ENCODE measurements at regions not wholly inside any gene's neighbourhood (a gene's known extent, or its start where the extent isn't known, plus 50 kb on each side); places are given as distances from the start of the nearest gene placed in this dataset.

GRCh38 chr9:118177241-118177640, 473.0 kb downstream of the TLR4 start:
- TF ChIP-seq ZNF462 (CRISPR knock-in tag; IDR thresholded peaks at IDR 0.05) (no peak), EZH2phosphoT487 (IDR thresholded peaks at IDR 0.05; ENCODE audit: unreplicated experiment) (no peak), CTCF (conservative IDR thresholded peaks at IDR 0.05; ENCODE audit: low read depth in 2 of 2) (no peak), EZH2 (IDR thresholded peaks at IDR 0.05; ENCODE audit: low read depth, unreplicated experiment) (no peak), POLR2AphosphoS5 (IDR thresholded peaks at IDR 0.05; ENCODE audit: low read depth) (no peak), ETS1 (IDR thresholded peaks at IDR 0.05) (no peak), REST (IDR thresholded peaks at IDR 0.05; ENCODE audit: unreplicated experiment) (no peak), CREB1 (CRISPR knock-in tag; IDR thresholded peaks at IDR 0.05; ENCODE audit: low read depth) (no peak)

All from GM23338 (cell line).